ENCODE measurements at regions not wholly inside any gene's neighbourhood (a gene's known extent, or its start where the extent isn't known, plus 50 kb on each side); places are given as distances from the start of the nearest gene placed in this dataset.

DNA sequence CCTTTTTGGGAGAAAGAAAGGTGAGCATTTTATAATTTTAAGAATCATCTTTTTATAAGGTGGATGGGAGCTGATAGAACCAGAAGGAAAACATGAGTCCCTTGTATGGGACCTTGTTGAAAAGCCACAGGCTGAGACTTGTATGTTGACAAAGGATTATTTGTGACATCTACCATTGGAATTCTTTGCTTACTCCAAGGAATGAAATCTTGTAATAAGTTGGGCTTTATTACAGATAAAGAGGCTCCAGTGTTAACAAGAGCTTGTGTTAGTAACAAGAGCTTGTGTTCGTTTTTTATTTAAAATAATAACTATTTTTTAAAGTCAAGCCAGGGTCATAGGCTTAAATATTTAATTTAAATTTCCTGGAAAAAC lies 201.1 kb upstream of the CHRM3 start:
- TF ChIP-seq, protein P1, sequence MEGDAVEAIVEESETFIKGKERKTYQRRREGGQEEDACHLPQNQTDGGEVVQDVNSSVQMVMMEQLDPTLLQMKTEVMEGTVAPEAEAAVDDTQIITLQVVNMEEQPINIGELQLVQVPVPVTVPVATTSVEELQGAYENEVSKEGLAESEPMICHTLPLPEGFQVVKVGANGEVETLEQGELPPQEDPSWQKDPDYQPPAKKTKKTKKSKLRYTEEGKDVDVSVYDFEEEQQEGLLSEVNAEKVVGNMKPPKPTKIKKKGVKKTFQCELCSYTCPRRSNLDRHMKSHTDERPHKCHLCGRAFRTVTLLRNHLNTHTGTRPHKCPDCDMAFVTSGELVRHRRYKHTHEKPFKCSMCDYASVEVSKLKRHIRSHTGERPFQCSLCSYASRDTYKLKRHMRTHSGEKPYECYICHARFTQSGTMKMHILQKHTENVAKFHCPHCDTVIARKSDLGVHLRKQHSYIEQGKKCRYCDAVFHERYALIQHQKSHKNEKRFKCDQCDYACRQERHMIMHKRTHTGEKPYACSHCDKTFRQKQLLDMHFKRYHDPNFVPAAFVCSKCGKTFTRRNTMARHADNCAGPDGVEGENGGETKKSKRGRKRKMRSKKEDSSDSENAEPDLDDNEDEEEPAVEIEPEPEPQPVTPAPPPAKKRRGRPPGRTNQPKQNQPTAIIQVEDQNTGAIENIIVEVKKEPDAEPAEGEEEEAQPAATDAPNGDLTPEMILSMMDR (IDR thresholded peaks at IDR 0.05), result no peak
- no peak for TF ChIP-seq POLR2AphosphoS5 (IDR thresholded peaks at IDR 0.05; ENCODE audit: insufficient read depth in 1 of 2, low read depth in 1 of 2)

Data from vagina (tissue), 2 donors.